Liver (tissue), 8 donors: ENCODE measurements at regions not wholly inside any gene's neighbourhood (a gene's known extent, or its start where the extent isn't known, plus 50 kb on each side); places are given as distances from the start of the nearest gene placed in this dataset.

ENCODE experiments used
- DNase-seq: peaks from one replicate; pipeline ENCODE4 v3.0.0-alpha.2; 2017; ENCODE audit warnings: low spot score
- H3K27ac ChIP-seq, 2 donors: one replicate each; pipeline ENCODE4 v1.7.0; 2013; ENCODE audit warnings: inconsistent platforms in 2 of 2, low read length in 2 of 2, control low read depth in 1 of 2, low read depth in 1 of 2, mild to moderate bottlenecking in 1 of 2
- H3K27me3 ChIP-seq, 4 donors: one replicate each; pipeline versions ENCODE4 v1.6.1 to v1.7.0; 2013; ENCODE audit warnings: low read length in 3 of 4, inconsistent platforms in 1 of 4, mild to moderate bottlenecking in 1 of 4, moderate library complexity in 1 of 4; ENCODE audit not compliant: control insufficient read depth in 4 of 4, insufficient read depth in 4 of 4
- H3K36me3 ChIP-seq, 4 donors: one replicate each; pipeline versions ENCODE4 v1.6.1 to v1.7.0; 2013; ENCODE audit warnings: low read length in 3 of 4, mild to moderate bottlenecking in 3 of 4, low read depth in 1 of 4, moderate library complexity in 1 of 4; ENCODE audit not compliant: control insufficient read depth in 4 of 4, insufficient read depth in 3 of 4
- H3K4me1 ChIP-seq, 4 donors: one replicate each; pipeline versions ENCODE4 v1.6.1 to v1.7.0; 2013; ENCODE audit warnings: low read length in 3 of 4, mild to moderate bottlenecking in 3 of 4, moderate library complexity in 1 of 4; ENCODE audit not compliant: control insufficient read depth in 4 of 4, insufficient read depth in 4 of 4
- H3K4me3 ChIP-seq, 3 donors: one replicate each; pipeline versions ENCODE4 v1.6.1 to v1.7.0; 2013; ENCODE audit warnings: low read length in 3 of 3, control low read depth in 1 of 3, low read depth in 1 of 3, mild to moderate bottlenecking in 1 of 3
- H3K9ac ChIP-seq, 2 donors: one replicate each; pipeline ENCODE4 v1.7.0; 2013; ENCODE audit warnings: low read length in 2 of 2, mild to moderate bottlenecking in 2 of 2, moderate library complexity in 2 of 2, control low read depth in 1 of 2, low read depth in 1 of 2
- H3K9me3 ChIP-seq, 4 donors: one replicate each; pipeline versions ENCODE4 v1.6.1 to v1.7.0; 2013; ENCODE audit warnings: low read length in 3 of 4; ENCODE audit not compliant: control insufficient read depth in 4 of 4
- EGR1 ChIP-seq, 2 donors: IDR thresholded peaks; 2 replicates each; pipeline ENCODE4 v1.6.1; 2016 to 2018; ENCODE audit warnings: antibody characterized with exemption in 2 of 2, low read depth in 2 of 2
- FOXA1 ChIP-seq: IDR thresholded peaks from 2 replicates; pipeline ENCODE4 v1.6.1; 2016; ENCODE audit warnings: antibody characterized with exemption
- HNF4A ChIP-seq, 2 donors: conservative IDR thresholded peaks; 2 replicates each; pipeline ENCODE4 v1.6.1; 2016; ENCODE audit warnings: antibody characterized with exemption in 2 of 2, mild to moderate bottlenecking in 2 of 2
- HNF4G ChIP-seq: IDR thresholded peaks from 2 replicates; pipeline ENCODE4 v1.6.1; 2016; ENCODE audit warnings: antibody characterized with exemption
- JUND ChIP-seq, 2 donors: IDR thresholded peaks; 2 replicates each; pipeline ENCODE4 v1.6.1; 2016; ENCODE audit warnings: antibody characterized with exemption in 2 of 2
- NR2F2 ChIP-seq: IDR thresholded peaks from 2 replicates; pipeline ENCODE4 v1.6.1; 2016; ENCODE audit warnings: antibody characterized with exemption
- RAD21 ChIP-seq, 2 donors: IDR thresholded peaks; 2 replicates each; pipeline ENCODE4 v1.6.1; 2016; ENCODE audit warnings: antibody characterized with exemption in 2 of 2, mild to moderate bottlenecking in 2 of 2
- SP1 ChIP-seq: IDR thresholded peaks from 2 replicates; pipeline ENCODE4 v1.6.1; 2018; ENCODE audit warnings: antibody characterized with exemption, mild to moderate bottlenecking
- TAF1 ChIP-seq: conservative IDR thresholded peaks from 2 replicates; pipeline ENCODE4 v1.6.1; 2016; ENCODE audit warnings: antibody characterized with exemption, mild to moderate bottlenecking
- YY1 ChIP-seq: IDR thresholded peaks from 2 replicates; pipeline ENCODE4 v1.6.1; 2016; ENCODE audit warnings: antibody characterized with exemption, mild to moderate bottlenecking
- WGBS: extraction: QIAGEN DNeasy Blood & Tissue Kit; methylation state at CpG from one replicate; pipeline ENCODE4 v1.1.7; 2013; 5-methylcytosine and 5-hydroxymethylcytosine counted together
- TF ChIP-seq, protein P1 (sequence below): IDR thresholded peaks from 2 replicates; pipeline ENCODE4 v1.6.1; 2016; ENCODE audit warnings: antibody characterized with exemption, mild to moderate bottlenecking
- TF ChIP-seq, protein P2 (sequence below): IDR thresholded peaks from 2 replicates; pipeline ENCODE4 v1.6.1; 2016; ENCODE audit warnings: antibody characterized with exemption
- TF ChIP-seq, protein P3 (sequence below): fragments of 150-350 bp; IDR thresholded peaks from 2 replicates; pipeline ENCODE4 v1.5.1; 2017; ENCODE audit warnings: improper control_type of control experiment, low read depth, low read length; ENCODE audit not compliant: missing input control
- TF ChIP-seq, protein P4 (sequence below): IDR thresholded peaks from 2 replicates; pipeline ENCODE4 v1.6.1; 2016; ENCODE audit warnings: antibody characterized with exemption
- donor health status: healthy.
- donor health status: healthy.
- donor health status: healthy.
- donor health status: healthy.
- donor health status: healthy.

DNA sequence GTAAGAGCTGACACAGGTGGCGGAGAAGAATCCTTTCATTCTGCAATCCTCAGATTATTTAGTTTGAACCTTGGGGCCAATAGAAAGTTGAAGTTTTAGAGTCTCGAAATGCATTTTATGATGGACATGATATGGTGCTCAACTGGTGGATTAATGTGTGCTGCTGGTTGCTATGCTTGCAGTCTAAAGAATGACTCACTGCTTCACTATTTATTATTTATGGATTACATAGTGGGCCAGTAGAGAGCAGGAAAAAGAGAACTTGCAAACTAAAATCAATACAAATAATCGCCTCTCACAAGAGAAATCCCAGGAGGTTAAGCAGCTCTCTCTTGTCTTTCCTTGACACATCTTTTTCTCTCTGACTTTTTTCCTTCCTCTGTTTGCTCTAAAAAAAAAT lies 2326.8 kb upstream of the AGA start (continued):
- TF ChIP-seq, protein P1, sequence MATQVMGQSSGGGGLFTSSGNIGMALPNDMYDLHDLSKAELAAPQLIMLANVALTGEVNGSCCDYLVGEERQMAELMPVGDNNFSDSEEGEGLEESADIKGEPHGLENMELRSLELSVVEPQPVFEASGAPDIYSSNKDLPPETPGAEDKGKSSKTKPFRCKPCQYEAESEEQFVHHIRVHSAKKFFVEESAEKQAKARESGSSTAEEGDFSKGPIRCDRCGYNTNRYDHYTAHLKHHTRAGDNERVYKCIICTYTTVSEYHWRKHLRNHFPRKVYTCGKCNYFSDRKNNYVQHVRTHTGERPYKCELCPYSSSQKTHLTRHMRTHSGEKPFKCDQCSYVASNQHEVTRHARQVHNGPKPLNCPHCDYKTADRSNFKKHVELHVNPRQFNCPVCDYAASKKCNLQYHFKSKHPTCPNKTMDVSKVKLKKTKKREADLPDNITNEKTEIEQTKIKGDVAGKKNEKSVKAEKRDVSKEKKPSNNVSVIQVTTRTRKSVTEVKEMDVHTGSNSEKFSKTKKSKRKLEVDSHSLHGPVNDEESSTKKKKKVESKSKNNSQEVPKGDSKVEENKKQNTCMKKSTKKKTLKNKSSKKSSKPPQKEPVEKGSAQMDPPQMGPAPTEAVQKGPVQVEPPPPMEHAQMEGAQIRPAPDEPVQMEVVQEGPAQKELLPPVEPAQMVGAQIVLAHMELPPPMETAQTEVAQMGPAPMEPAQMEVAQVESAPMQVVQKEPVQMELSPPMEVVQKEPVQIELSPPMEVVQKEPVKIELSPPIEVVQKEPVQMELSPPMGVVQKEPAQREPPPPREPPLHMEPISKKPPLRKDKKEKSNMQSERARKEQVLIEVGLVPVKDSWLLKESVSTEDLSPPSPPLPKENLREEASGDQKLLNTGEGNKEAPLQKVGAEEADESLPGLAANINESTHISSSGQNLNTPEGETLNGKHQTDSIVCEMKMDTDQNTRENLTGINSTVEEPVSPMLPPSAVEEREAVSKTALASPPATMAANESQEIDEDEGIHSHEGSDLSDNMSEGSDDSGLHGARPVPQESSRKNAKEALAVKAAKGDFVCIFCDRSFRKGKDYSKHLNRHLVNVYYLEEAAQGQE, result no peak
- TF ChIP-seq YY1, result no peak
- TF ChIP-seq EGR1 (IDR thresholded peaks at IDR 0.05; ENCODE audit: low read depth in 2 of 2), result no peak

DNA sequence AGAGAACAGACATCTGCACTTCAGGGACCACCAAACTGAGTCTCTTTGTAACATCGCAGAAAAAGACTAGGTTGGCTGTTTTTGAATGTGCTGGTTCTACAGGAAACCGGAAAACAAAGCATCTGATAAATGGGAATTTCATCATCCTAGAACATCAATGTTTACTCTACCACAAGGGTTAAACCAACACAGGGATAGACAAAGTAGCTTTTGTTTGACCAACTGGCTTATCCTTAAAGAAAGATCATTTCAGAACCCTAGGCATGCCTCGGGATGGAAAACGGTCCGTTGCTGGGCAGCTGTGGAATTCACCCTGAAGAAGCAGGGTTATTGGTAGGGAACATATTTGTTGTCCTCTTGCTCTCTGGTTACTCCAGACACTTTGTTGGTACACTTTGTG lies 2355.5 kb upstream of the AGA start:
- DNase-seq, result no peak
- Histone ChIP-seq H3K4me1 (no peaks in the 10 kb centered on the region), H3K36me3 (no peaks in the 10 kb centered on the region), H3K9ac (no peak overlapping the region), H3K27me3 (no peaks in the 10 kb centered on the region), H3K27ac (no peak overlapping the region), H3K9me3 (no peaks in the 10 kb centered on the region), H3K4me3 (no peak overlapping the region)
- TF ChIP-seq TAF1, result no peak
- TF ChIP-seq HNF4A (conservative IDR thresholded peaks at IDR 0.05), result no peak
- TF ChIP-seq, protein P2, sequence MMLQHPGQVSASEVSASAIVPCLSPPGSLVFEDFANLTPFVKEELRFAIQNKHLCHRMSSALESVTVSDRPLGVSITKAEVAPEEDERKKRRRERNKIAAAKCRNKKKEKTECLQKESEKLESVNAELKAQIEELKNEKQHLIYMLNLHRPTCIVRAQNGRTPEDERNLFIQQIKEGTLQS, result no peak
- no peak for TF ChIP-seq NR2F2
- WGBS, result 43% methylated on average over 5 of the region's 5 CpGs

DNA sequence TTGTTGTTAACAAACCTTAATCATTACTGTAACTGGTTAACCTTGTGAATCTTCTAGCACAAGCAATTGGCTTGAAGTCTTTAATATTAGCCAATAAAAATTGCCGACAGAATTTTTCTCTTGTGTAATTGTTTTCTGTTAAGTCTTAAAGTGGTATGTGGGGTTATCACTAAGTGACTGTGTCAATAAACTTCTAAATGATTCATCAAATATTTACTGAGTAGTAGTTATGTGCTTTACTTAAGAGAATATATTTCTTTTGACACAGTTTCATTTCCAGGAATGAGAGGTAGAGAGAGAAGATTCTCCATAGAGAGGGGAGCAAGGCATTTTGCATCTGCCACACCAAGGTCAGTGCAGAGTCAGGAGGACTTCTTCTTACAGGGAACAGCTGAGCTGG lies 2361.6 kb upstream of the AGA start:
- H3K36me3 ChIP-seq, result no peaks in the 10 kb centered on the region
- WGBS, result 27% methylated on average over 1 of the region's 1 CpG
- TF ChIP-seq JUND (IDR thresholded peaks at IDR 0.05) (no peak), NR2F2 (no peak), HNF4G (no peak), EGR1 (IDR thresholded peaks at IDR 0.05; ENCODE audit: low read depth in 2 of 2) (no peak)
- TF ChIP-seq, protein P3, sequence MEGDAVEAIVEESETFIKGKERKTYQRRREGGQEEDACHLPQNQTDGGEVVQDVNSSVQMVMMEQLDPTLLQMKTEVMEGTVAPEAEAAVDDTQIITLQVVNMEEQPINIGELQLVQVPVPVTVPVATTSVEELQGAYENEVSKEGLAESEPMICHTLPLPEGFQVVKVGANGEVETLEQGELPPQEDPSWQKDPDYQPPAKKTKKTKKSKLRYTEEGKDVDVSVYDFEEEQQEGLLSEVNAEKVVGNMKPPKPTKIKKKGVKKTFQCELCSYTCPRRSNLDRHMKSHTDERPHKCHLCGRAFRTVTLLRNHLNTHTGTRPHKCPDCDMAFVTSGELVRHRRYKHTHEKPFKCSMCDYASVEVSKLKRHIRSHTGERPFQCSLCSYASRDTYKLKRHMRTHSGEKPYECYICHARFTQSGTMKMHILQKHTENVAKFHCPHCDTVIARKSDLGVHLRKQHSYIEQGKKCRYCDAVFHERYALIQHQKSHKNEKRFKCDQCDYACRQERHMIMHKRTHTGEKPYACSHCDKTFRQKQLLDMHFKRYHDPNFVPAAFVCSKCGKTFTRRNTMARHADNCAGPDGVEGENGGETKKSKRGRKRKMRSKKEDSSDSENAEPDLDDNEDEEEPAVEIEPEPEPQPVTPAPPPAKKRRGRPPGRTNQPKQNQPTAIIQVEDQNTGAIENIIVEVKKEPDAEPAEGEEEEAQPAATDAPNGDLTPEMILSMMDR, result no peak
- TF ChIP-seq, protein P2, result no peak
- no peaks in the 10 kb centered on the region for H3K9me3 ChIP-seq
- no peaks in the 10 kb centered on the region for H3K27me3 ChIP-seq
- no peaks in the 10 kb centered on the region for H3K4me1 ChIP-seq
- no peak overlapping the region for H3K27ac ChIP-seq
- H3K4me3 ChIP-seq, result no peak overlapping the region
- DNase-seq, result no peak
- no peak overlapping the region for H3K9ac ChIP-seq

DNA sequence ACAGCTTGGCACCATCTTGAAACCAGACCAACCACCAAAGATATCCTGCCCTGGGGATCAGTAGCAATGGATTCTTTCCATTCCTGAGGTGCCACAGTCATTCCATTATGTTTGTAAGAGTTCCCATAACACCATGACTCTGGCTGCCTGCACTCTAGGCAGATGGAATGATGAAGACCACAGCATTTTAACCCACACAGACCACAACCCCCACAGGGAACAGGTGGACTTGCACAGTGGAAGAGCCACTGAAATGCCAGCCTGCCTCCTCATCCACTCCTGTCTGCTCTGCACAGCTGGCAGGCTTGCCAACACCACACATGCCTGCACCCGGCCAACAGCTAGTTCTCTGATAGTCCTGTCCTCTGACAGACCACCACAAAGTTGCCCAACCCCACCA lies 2362.2 kb upstream of the AGA start:
- DNase-seq, result no peak
- no peaks in the 10 kb centered on the region for H3K36me3 ChIP-seq
- no peak overlapping the region for H3K27ac ChIP-seq
- H3K9ac ChIP-seq, result no peak overlapping the region
- H3K27me3 ChIP-seq, result no peaks in the 10 kb centered on the region
- no peaks in the 10 kb centered on the region for H3K9me3 ChIP-seq
- no peak overlapping the region for H3K4me3 ChIP-seq
- H3K4me1 ChIP-seq, result no peaks in the 10 kb centered on the region
- WGBS, result 69% methylated on average over 1 of the region's 1 CpG
- TF ChIP-seq FOXA1 (no peak), RAD21 (IDR thresholded peaks at IDR 0.05) (no peak), YY1 (no peak), HNF4G (no peak), EGR1 (IDR thresholded peaks at IDR 0.05; ENCODE audit: low read depth in 2 of 2) (no peak), SP1 (no peak), TAF1 (no peak)
- TF ChIP-seq, protein P1, result no peak
- TF ChIP-seq, protein P4, sequence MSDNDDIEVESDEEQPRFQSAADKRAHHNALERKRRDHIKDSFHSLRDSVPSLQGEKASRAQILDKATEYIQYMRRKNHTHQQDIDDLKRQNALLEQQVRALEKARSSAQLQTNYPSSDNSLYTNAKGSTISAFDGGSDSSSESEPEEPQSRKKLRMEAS, result no peak
- TF ChIP-seq, protein P2, result no peak
